ENCODE measurements at regions not wholly inside any gene's neighbourhood (a gene's known extent, or its start where the extent isn't known, plus 50 kb on each side); places are given as distances from the start of the nearest gene placed in this dataset.

GRCh38 chr2:7916670-7917069 is 765.2 kb upstream of the ID2 start:
- TF ChIP-seq POLR2A (IDR thresholded peaks at IDR 0.05) (no peak), CTCF (IDR thresholded peaks at IDR 0.05) (no peak)

All from adrenal gland (tissue), 5 donors.